ENCODE measurements at regions not wholly inside any gene's neighbourhood (a gene's known extent, or its start where the extent isn't known, plus 50 kb on each side); places are given as distances from the start of the nearest gene placed in this dataset.

DNA sequence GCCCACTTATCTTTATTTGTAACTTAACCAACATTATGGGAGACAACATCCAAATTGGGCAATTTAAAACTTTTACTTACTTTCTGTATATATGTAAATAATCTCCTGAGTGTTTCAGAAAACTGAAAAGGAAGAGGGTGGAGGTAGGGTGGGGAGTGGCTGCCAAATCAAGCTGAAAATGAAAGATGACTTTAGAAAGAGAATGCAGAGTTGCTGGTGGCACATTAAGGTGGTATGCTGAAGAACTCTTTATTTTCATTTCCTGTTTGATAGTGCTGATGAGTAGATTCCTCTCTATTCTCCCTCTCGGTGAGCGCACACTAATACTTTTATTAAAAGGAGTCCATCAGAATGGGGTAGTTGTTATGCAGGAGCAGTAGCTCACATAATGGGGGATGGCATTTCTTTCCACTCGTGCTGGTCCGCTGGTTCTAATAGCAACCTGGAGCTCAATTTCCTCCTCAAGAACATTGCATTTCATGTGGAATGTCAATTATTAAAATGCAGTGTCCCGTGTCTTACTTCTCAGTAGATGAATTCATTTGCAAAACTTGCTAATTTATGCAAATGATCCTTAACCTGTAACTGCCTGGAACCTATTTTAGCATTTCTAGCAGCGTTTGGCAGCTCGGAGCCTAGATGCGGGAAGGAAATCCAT lies 466.9 kb upstream of the HNRNPA3 start:
- no peak for DNase-seq

DNA sequence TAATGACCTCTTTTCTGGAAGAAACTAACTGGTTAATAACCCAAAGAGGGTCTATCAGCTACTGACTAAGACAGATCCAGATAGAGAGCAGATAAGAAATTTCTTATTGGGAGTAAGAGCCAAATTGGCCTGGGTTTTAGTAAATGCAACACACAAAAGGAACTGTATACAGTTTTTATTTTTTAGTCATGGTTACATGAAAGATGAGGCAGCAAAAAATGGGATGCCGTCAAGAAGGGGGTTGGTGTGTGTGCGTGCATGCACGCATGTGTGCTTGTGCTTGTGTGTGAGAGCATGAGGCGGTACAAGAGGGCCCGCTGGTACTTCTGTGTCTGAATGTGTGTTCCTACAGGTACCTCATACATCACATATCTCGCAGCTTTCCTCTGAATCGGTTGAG lies 466.2 kb upstream of the HNRNPA3 start:
- no peak for DNase-seq

DNA sequence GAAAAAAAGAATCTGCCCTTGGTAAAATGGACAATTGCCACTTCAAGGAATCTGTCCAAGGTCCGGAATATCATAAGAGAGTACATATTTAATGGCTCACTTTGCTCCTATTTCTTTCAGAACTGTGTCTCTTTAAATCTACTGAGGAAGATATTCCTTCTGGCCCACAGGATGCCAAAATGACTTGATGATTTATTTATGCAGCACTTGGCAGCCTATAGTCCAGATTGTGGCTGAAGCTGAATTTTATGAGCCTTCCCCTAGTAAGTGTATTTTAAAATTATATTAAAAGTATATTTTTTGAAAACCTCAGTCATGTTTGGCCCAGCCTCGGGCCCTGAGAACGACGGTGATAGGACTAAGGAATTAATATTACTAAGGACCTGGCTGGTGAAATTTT lies 465.1 kb upstream of the HNRNPA3 start:
- DNase-seq = no peak

DNA sequence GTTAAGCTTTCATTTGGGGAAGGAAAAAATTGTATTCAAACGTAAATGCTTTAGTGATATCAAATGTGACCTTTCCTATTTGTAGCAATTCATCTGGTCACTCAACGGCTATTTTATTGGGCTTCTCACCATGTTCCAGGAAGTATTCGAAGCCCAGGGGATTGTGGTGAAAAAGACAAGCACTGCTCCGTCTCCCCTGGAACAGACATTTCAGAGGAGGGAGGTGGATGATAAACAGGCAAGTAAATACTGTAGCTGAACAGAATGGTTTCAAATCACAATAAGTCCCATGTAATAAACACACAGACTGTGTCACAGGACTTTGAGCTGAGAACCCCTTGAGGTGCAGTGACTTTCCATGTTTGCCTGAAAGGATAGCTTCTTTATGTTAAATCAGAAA lies 464.7 kb upstream of the HNRNPA3 start:
- no peak for DNase-seq

DNA sequence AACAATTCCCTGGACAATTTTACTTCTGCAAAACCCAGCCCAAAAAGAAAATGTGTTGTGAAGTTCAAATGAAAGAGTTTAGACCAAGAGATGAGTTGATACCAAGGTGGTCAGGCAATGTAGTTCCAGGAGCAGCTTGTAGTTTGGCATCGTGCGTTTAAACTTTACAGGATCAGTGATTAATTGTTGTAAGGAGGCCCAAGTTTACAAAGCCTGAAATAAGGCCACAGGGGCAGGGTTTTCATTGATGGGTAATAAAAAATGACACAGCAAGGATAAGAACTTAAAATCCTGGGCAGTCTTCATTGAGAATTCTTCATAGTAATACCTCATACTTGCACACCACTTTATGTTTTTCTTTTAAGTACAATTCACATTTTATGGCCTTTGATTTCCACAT lies 463.9 kb upstream of the HNRNPA3 start:
- DNase-seq = no peak

DNA sequence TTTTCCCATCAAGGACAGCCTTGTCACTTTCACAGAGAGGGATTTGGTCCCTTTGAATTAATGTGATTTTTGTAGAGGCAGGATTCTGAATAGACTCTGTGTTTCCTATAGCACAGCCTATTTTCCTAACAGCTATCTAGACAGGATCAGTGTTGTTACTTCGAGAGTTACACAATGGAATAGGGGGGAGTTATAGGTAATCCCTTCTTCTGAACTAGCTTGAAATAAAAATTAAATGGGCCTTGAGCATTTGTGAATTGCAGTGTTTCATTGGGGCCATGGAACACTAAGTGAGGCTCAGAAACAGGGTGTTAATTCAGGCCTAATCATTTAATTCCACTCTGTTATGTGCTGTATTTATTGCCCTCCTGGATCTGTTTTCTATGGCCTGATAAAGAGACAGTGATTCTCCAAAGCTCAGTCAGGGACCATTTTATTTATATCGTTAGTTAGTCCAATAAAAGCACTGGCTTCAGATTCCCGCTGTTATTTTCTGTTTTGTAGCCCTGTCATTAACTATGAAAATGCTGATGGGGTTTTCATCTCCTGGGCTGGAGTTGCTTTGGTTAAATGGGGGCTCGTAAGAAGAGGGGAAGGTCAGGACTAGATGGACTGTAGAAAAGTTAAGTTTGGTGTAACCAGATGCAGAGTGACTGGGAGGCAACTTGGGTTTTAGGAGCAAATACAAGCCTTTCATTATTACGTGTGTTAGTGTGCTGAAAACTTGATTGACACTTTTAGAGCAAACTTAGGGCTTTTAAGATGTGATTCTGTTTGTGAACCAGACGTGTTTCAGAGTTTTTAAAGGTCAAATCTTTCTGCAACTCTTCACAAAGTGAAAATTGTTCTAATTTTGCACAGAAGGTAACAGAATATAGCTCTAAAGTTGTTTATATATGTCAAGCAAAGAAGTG lies 461.0 kb upstream of the HNRNPA3 start:
- no peak for DNase-seq

DNA sequence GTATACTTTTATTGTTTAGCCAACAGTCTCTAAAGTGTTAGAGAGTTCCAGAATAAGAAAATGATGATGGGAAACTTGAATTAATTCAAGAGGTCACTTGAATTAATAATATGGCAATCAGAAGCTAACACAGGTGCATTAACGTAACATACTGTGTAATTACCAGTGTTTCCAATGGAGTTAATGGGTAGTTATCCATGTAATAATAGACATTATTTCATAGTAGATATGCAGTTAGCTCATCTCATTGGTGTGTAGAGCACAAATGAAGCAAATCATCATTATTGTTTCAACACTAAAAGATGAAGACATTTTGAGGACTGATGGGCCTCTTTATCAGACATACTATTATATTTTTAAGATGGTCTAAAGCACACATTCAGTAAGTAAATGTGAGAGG lies 460.3 kb upstream of the HNRNPA3 start:
- no peak for DNase-seq

DNA sequence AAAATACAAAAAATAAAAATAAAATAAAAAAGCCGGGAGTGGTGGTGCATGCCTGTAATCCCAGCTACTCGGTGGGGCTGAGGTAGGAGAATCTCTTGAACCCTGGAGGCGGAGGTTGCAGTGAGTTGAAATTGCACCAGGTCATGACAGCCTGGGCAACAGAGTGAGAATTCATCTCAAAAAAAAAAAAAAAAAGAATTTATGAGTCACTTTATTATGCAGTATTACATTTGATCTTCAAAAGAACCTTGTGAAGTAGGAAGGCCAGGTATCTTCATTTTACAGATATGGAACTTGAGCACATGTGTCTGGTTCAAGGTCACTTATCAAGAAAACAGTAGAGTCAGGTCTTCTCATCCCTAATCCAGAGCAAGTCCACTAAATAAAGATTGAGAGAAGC lies 459.4 kb upstream of the HNRNPA3 start:
- DNase-seq = no peak

DNA sequence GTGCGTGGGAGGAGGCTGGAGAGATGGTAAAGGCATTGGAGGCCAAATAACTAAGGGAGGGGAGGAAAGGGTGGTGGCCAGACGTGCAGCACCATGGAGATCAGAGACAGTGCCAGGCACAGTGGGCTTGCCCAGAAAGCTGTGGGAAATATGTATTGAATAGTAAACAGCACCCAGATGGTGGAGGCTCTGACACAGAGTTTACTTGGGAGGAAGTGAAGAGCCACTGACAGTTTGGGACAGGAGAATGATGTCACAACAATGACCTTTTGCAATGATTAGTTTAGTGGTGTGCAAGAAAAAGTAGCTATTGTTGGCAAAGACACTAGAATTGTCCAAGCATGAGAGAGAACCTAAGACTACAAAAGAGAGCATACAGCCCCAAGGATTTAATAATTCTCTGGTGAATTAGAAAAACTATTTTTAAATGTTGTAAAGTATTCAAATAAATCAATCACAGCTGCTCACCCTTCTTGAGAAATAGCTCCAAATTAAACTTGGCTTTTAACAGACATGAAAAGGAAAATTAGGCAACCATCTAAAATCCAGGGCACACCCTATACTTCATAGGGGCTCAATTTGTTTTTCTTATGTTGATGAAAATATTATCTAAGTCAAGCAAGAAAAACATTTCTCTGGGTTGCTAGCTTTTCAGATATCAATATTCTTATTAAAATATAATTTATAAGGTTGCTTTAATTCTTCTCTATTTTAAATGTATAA lies 458.7 kb upstream of the HNRNPA3 start:
- no peak for DNase-seq

DNA sequence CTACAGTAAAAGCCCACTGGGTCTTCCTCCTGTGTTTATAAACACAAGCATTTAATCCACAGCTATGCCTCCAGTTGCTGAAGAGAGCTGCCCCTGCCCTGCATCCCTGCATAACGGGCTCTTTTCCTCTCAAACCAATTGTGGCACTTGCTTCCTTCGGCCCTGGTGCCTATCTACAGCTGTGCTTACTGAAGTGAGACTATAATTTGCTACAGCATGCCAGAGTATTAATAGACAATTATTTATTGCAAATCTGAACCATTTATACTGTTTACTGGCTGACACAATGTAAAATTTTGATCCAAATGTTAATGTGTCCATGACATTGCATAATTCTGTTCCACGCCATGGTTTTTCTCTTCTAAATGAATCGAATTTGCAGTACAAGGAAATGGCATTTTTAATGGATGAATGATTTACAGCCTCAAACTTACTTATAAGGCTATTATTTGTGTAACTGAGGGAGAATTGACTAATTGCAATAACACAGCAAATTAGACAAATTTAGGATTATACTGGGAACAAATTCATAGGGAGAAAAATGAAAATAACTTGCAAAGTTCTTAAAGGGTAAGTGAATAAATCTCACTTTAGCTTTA lies 457.0 kb upstream of the HNRNPA3 start:
- no peak for DNase-seq

DNA sequence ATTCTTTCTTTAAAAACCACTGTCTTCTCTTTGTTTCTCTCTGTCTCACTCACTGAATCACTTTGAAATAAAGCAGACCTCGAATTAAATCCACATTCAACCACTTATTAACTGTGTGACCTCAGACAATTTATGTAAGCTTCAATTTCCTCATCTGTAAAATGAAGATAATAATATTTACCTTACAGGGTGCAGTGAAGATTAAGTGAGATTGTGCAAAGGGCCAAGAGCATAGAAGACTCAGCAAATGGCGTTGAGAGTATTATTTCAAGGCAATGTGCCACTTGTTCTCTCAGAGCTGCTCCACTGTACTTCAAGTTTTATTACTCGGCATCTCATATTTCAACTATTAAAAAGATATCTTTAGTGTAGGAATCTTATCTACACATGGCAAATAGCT lies 454.2 kb upstream of the HNRNPA3 start:
- DNase-seq = no peak

DNA sequence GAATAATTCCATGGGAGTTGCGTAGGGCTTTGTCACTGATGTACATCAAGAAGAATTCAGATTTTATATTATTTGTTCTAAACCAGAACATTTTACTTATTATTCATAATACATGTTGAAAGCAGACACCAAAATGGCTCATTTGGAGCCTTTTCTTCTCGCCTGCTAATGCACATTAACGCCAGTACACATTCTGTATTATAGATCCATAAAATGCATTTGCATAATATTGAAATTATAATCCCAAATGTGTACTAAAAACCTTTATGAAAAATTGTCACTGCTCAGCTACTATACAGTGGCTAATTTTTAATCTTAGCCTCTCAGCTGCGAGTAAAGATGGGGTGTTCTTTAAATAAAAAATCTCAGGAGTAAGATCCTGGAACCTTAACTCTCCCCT lies 452.2 kb upstream of the HNRNPA3 start:
- DNase-seq = no peak

DNA sequence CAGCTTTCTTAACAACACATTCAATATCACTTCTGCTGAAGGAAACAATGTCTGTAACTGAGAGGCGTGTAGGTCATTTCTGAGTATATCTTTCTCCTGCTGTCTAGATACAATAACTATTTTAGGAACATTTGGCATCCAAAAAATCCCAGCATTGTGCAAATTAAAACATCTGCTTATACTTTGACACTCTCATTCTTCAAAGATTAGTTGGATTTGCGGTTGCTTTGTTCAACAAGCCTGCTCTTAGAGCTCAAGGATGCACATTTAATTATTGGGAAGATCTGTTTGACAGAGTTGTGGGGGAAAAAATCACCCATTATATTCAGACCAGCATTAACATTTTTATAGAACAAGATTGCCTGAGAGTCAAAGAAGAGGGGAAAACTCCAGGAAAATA lies 449.5 kb upstream of the HNRNPA3 start:
- DNase-seq = no peak

DNA sequence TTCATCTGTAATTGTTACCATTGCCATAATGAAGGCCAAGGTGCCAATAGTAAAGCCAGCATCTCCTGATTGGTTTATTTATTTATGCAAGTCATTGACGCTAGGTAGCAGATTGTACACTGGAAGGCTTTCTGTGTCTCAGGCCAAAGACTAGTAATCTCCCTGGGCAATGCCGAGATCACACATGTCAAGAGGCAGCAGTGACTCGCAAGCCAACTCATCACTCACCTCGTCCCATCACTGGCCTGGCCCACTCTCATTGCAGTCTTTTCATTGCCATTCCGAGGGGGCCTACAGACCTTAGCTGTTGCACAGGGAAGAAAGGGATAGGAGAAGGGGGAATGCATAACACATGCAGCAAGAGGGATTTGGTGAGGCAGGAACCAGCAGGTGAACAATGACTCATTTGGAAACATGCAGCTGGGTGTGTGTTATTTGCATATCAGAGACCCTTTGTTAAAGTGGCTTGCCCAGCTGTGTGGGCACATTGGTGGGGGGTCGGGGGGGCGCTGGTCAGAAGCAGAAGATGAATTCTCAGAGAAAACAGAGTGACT lies 448.7 kb upstream of the HNRNPA3 start:
- DNase-seq = no peak

DNA sequence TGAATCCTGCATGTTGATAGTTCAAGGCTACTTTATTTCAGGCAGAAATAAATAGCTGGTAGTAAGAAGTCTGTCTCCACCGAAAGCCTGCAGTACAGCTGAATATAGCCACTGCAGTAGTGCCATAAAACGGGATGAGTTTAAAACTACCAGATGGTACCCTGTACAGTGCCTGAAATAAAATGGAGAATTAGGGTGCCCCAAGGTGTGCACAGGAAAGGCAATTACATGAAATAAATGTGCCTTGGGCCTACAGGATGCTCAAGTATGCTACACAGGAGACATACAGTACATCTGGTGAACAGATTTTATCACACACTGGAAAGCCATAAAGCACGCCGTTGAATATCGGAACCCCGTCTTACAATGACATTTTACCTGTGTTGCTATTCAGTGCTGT lies 447.7 kb upstream of the HNRNPA3 start:
- DNase-seq = no peak

DNA sequence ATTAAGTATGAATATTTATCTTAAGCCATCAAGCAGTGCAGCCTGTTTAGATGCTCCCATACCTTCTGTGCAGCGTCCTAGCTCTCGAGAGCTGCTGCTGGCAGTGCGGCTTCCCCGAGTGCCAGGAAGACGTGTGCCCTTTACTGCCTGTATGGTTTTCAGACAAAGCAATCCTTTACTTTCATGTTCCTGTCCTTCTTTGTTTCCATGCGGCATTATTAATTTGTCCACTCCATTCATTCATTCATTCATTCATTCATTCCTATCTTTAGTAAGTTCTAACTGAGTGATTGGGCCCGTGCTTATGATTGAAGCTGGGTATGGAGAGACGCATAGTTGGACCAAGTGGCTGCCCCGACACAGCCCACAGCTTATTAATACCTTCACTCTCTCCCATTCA lies 446.6 kb upstream of the HNRNPA3 start:
- DNase-seq = no peak

DNA sequence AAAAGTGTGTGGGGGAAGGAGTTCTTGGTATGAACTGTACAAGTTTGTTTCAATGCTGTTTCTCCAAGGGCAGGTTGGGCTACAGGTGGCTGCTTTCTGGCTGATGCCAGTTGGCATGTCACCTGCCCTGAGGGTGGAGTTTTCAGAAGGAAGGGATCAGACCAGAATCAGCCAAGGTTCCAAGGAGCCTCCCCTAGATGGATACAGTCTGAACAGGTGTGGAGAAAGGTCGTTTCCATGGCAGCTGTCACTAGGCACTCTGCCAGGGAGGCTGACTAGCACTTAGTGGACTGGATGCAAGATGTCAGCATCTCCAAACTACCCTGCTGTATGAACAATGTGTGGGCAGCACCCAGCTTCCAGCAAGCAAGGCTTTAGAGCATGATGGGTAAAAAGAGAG lies 444.4 kb upstream of the HNRNPA3 start:
- DNase-seq = no peak

DNA sequence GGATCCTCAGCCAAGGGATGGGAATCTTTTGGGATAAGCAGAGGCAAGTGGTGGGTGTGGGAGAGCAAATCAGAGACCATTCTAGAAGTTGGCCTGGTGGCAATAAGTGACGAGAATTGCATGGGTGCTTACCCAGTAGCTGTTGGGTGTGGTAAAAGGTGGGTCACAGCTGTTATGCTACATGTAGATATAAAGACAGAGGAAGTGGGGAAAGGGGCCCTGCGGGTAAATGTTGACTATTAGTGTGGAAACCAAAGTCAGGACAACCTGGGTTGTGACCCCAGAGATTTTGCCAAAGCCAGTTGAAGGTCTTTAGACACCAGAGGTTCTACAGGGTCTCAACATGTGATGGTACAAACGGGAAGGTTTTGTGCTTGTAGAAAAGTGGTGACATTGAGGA lies 443.6 kb upstream of the HNRNPA3 start:
- no peak for DNase-seq

DNA sequence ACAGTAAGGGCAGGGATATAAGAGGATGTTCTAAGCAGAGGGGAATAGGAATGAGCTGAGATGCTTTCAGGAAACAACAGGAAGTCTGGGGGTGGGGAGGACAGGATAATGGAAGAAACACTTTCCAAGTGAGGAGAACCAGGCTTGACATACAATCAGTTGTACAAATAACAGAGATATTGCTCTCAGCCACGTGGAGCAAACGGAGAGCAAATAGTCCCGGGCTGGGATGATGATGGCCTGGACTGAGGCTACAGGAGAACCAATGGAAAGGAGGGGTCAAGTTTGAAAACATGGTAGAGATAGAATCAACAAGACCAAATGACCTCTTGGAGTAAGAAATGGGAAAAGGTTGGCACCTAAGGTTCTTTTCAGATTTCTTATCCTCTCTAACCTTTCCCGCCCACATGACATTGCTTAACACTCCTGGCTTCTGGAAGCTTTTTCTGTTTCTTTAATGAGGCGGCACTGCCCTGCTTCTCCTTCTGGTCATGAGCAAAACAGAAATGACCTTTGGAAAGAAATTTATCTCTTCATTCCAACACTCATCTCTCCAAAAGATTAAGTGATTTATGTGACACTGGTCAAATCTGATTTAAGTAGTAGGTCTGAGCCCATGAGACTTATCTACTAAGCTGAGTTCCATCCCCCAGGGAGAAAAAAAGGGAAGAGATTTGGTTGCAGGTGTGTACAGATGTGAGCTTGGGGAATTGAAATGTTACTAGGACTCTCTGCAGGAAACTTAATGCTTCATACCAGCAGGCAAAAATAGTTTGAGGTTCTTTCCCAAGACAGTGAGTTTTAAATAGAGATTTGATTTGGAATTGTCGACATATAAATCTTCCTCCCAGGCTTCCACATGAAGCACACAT lies 442.9 kb upstream of the HNRNPA3 start:
- DNase-seq = no peak

DNA sequence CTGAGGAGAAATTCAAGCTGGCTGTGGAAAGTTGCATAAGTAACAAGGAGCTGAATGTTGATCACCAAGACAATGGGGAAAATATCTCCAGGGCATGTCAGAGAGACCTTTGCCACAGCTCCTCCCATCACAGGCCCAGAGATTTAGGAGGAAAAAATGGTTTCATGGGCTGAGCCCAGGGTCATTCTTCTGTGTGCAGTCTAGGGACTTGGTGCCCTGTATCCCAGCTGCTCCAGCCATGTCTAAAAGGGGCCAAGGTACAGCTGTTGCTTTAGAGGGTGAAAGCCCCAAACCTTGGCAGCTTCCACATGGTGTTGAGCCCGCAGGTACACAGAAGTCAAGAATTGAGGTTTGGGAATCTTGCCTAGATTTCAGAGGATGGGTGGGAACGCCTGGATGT lies 439.8 kb upstream of the HNRNPA3 start:
- DNase-seq = no peak

DNA sequence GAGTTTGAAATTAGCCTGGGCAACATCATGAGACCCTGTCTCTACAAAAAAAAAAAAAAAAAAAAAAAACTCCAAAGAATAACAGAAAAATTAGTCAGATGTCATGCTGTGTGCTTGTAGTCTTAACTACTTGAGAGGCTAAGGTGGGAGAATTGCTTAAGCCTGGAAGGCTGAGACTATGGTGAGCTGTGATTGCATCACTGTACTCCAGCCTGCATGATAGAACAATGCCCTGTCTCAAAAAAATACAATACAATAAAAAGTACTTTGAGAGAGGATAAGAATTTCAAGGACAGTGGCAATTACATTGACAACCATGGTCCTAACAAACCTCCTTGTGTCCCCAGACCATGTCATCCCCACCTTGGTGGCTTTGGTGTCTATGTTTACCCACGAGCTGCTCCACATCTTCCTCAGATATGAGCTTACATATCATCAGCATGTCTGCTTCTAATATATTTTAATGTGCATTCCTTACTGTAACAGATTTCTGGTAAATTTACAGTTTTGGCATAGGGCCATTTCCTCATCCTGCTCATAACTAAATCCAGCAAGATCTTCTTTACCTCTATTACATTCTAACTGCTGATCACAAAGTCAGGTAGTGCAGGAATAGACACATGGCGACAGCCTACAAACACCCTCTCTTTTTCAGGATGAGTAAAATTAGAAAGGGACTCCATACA lies 437.7 kb upstream of the HNRNPA3 start:
- DNase-seq = no peak

DNA sequence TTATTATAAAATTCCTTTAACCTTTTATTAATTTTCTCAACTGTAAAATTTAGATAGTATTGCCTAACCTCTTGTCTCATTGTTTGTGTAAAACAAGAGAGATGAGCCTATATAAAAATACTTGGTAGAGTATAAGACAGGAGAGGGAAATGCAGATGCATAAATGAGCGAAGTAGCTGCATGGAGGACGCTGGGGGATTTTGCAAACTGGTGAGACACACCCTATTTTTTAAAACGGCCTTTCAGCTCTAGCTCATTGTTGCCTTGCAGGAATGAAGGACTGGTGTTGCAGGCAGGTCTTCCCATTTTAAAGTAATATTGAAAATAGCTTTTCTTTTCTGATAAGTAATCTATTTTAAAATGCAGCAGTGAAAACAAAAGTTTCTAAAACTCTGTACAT lies 435.3 kb upstream of the HNRNPA3 start:
- DNase-seq = no peak
